Activated CD4-positive, alpha-beta T cell treated with anti-CD3 and anti-CD28 coated beads for 36 hours (primary cell): ENCODE measurements at regions not wholly inside any gene's neighbourhood (a gene's known extent, or its start where the extent isn't known, plus 50 kb on each side); places are given as distances from the start of the nearest gene placed in this dataset.

Experiments used
- ATAC-seq: fragments of 200-7000 bp; cut with Tn5 transposase; one replicate; pipeline ENCODE4 v1.10.0; 2021; ENCODE audit warnings: mild to moderate bottlenecking, moderate library complexity
- CTCF ChIA-PET: fragments of 350-600 bp; sonication (Branson Sonifier 250); formaldehyde crosslinking; loops from one replicate; lab custom pipeline; 2021; ENCODE audit warnings: antibody characterized with exemption; lab: Charles Lee
- POLR2A ChIA-PET: fragments of 350-600 bp; sonication (Branson Sonifier 250); formaldehyde crosslinking; loops from one replicate; lab custom pipeline; 2021; ENCODE audit warnings: antibody characterized with exemption, inconsistent platforms; lab: Charles Lee
- DNase-seq: peaks from one replicate; pipeline ENCODE4 v3.0.0-alpha.2; 2020
- H3K27ac Mint-ChIP-seq: one replicate; pipeline ENCODE4 v1.8.0; 2021; ENCODE audit warnings: mixed read lengths
- H3K27me3 Mint-ChIP-seq: one replicate; pipeline ENCODE4 v1.8.0; 2021; ENCODE audit warnings: mixed read lengths
- H3K36me3 Mint-ChIP-seq: one replicate; pipeline ENCODE4 v1.8.0; 2021; ENCODE audit warnings: low read depth, mixed read lengths
- H3K4me1 Mint-ChIP-seq: one replicate; pipeline ENCODE4 v1.8.0; 2021; ENCODE audit warnings: mixed read lengths
- H3K4me3 Mint-ChIP-seq: one replicate; pipeline ENCODE4 v1.8.0; 2021; ENCODE audit warnings: mild to moderate bottlenecking, moderate library complexity, mixed read lengths
- H3K9me3 Mint-ChIP-seq: one replicate; pipeline ENCODE4 v1.8.0; 2021; ENCODE audit warnings: low read depth, mixed read lengths
- intact Hi-C, 2 experiments: fragments of 100-400 bp; cut with DNase I in 1 of 2; cut with micrococcal nuclease in 1 of 2; formaldehyde crosslinking; loops; one replicate each; pipeline versions ENCODE4 v1.14.2 to v1.15.1; 2022 to 2024; cut with DNase I, micrococcal nuclease

DNA sequence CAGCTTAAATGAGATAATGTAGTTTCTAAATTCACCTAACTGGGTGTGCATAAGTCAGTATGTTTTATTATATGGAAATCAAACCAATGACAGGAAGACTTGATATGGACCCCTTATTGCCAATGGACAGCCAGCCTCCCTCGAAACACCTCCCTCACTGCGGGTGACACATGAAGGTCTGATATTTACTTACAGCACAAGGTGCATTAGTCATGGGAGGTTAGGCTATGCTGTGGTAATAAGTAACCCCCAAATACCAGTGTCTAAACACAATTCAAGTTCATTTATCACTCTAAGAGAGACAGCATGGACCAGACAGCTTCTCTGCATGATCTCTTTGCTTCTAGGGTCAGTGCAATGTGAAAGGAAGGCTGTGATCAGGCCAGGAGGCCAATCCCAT, 126.0 kb upstream of the KCNJ6 start:
- intact Hi-C loops: no loop called here
- DNase-seq (no peak), ATAC-seq (no peak)
- Mint-ChIP-seq H3K4me1 (no peaks in the 10 kb centered on the region), H3K27ac (no peak overlapping the region), H3K27me3 (peaks cover 20% of the 10 kb centered on the region), H3K4me3 (no peak overlapping the region), H3K36me3 (no peaks in the 10 kb centered on the region), H3K9me3 (peaks cover 2% of the 10 kb centered on the region)
- ChIA-PET POLR2A (no interaction called here), CTCF (no interaction called here)

DNA sequence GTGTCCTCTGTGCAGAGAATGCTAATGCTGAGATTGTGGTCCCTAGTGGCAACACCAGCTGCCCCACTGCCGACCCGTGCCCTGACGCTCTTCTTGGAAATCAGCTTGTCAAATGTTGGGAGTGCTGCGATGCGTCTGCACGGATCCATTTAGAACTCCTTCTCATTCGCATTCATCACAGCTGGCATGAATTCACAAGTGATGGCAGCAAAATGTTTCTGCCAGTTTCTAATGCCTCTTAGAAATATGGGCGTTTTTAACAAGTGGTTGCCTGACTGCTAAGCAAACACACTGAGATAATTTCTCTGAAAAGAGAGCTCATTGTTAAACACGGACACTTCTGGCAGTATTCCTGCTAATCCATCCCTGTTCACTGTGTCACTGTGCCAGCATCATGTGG, 131.9 kb upstream of the KCNJ6 start:
- Mint-ChIP-seq H3K27me3 (peaks cover 16% of the 10 kb centered on the region), H3K4me1 (no peaks in the 10 kb centered on the region), H3K27ac (no peak overlapping the region), H3K4me3 (no peak overlapping the region), H3K36me3 (no peaks in the 10 kb centered on the region), H3K9me3 (peaks cover 2% of the 10 kb centered on the region)
- DNase-seq (no peak), ATAC-seq (no peak)
- intact Hi-C loops: no loop called here
- CTCF ChIA-PET: no interaction called here
- POLR2A ChIA-PET: no interaction called here

DNA sequence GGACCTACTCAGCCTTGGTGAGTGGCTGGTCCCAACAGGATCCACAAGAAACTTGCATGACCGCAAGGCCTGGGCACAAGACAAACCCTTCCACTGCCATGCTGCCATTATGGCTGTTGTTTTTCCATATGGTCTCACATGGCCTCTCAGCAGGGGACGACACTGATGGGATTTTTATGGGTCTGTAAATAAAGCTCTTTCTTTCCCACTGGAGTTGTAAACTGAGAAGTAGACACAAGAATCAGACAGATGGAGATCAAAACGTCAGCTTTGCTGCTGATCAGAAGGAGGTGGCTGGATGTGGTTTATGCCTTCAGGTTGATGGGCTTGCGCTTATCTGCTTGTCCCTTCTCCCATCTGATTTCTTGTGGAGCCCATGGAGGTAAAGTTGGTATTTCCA, 138.1 kb upstream of the KCNJ6 start:
- Mint-ChIP-seq H3K9me3 (no peaks in the 10 kb centered on the region), H3K27ac (no peak overlapping the region), H3K27me3 (peaks cover 8% of the 10 kb centered on the region), H3K4me3 (no peak overlapping the region), H3K36me3 (no peaks in the 10 kb centered on the region), H3K4me1 (no peaks in the 10 kb centered on the region)
- intact Hi-C loops: no loop called here
- DNase-seq (no peak), ATAC-seq (no peak)
- CTCF ChIA-PET: interaction anchor here (0.7 kb wide), 1 partner anchor 1044 kb away, joined by 3 read pairs; no protein-coding TSS in a partner anchor
- POLR2A ChIA-PET: no interaction called here

DNA sequence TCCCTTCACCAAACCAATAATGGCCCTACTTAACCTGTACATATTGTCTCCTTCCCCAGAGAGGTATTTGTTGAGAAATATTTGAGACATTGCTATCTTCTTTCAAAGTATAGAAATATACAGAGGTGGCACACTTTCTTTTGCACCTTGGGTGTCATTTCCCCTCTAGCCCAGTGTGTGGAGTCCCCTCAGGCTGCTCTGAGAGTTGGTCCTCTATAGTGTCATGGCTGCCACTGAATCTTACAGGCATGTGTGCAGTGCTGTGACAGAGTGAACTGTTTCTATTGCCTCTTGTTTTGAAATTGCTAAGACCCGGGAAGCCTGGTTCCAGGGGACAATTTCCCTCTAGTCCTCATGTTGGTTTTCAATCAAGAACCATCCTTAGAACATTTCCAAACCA, 140.2 kb upstream of the KCNJ6 start:
- ChIA-PET CTCF (interaction anchor here (0.7 kb wide), 1 partner anchor 757 kb away, joined by 3 read pairs; no protein-coding TSS in a partner anchor), POLR2A (no interaction called here)
- no peaks in the 10 kb centered on the region for H3K9me3 Mint-ChIP-seq
- no peak overlapping the region for H3K27ac Mint-ChIP-seq
- ATAC-seq (no peak), DNase-seq (no peak)
- H3K4me1 Mint-ChIP-seq: no peaks in the 10 kb centered on the region
- peaks cover 8% of the 10 kb centered on the region for H3K27me3 Mint-ChIP-seq
- no peaks in the 10 kb centered on the region for H3K36me3 Mint-ChIP-seq
- intact Hi-C loops: no loop called here
- H3K4me3 Mint-ChIP-seq: no peak overlapping the region

DNA sequence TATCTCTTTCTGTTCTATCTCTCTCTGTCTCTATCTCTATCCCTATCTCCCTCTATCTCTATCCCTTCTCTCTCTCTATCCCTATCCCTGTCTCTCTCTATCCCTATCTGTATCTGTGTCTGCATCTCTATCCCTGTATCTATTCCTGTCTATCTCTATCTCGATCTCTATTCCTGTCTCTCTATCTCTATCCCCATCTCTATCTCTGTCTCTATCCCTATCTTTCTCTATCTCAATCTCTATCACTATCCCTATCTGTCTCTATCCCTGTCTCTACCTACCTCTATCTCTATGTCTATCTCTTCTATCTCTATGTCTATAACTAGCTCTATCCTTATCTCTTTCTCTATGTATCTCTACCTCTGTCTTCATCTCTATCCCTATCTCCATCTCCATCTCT, 141.4 kb upstream of the KCNJ6 start:
- H3K4me3 Mint-ChIP-seq: no peak overlapping the region
- ChIA-PET POLR2A (no interaction called here), CTCF (no interaction called here)
- DNase-seq (no peak), ATAC-seq (no peak)
- H3K36me3 Mint-ChIP-seq: no peaks in the 10 kb centered on the region
- H3K9me3 Mint-ChIP-seq: no peaks in the 10 kb centered on the region
- intact Hi-C loops: no loop called here
- H3K27ac Mint-ChIP-seq: no peak overlapping the region
- peaks cover 8% of the 10 kb centered on the region for H3K27me3 Mint-ChIP-seq
- H3K4me1 Mint-ChIP-seq: no peaks in the 10 kb centered on the region

DNA sequence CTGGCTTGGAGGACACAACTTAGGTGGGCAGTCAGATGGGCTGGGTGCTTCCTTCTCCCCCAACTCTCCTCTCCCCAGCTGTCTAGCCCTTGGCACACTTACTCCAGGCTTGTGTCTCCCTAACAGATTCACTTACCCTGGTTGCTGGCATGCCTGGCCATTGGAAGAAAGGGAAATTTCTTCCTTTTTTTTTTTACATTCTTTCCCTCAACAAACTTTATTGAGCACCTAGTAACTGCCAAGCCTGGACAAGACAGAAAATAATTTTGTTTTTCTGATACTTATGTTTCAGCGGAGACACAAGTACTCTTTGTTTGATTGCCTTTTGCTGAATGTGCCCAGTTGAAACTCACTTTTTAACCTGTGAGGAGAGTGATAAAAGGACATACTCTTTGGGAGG, 144.3 kb upstream of the KCNJ6 start:
- Mint-ChIP-seq H3K4me3 (no peak overlapping the region), H3K9me3 (no peaks in the 10 kb centered on the region), H3K27me3 (peaks cover 9% of the 10 kb centered on the region), H3K4me1 (no peaks in the 10 kb centered on the region), H3K36me3 (no peaks in the 10 kb centered on the region), H3K27ac (no peak overlapping the region)
- DNase-seq: no peak
- ATAC-seq: no peak
- intact Hi-C loops: no loop called here
- ChIA-PET POLR2A (no interaction called here), CTCF (no interaction called here)

DNA sequence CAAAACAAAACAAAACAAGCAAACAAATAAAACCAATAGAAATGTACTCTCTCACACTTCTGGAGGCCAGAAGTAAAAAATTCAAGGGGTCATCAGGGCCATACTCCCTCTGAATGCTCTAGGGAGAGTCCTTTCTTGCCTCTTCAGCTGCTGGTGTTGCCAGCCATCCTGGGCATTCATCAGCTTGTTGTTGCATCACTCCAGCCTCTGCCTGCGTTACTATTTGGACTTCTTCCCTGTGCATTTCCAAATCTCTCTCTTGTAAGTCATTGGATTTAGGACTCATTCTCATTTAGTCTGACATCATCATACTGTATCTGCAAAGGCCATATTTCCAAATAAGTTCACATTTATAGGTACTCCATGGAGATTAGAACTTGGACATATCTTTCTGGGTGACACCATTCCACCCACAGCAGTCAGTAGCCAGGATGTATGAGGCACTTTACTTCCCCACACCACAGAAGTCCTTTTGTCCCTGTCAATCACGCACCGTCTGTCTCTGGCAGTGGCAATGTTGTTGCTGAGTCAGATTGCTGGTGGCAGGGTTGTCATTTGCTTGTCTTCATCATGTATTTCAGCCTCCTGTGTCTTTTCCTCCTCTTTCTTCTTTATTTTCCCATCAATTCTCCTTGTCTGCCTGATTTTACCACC, 151.0 kb upstream of the KCNJ6 start:
- POLR2A ChIA-PET: no interaction called here
- Mint-ChIP-seq H3K4me1 (no peaks in the 10 kb centered on the region), H3K4me3 (no peak overlapping the region), H3K27ac (no peak overlapping the region), H3K36me3 (no peaks in the 10 kb centered on the region), H3K9me3 (no peaks in the 10 kb centered on the region), H3K27me3 (peaks cover 12% of the 10 kb centered on the region)
- CTCF ChIA-PET: no interaction called here
- no peak for ATAC-seq
- no peak for DNase-seq
- intact Hi-C loops: no loop called here

DNA sequence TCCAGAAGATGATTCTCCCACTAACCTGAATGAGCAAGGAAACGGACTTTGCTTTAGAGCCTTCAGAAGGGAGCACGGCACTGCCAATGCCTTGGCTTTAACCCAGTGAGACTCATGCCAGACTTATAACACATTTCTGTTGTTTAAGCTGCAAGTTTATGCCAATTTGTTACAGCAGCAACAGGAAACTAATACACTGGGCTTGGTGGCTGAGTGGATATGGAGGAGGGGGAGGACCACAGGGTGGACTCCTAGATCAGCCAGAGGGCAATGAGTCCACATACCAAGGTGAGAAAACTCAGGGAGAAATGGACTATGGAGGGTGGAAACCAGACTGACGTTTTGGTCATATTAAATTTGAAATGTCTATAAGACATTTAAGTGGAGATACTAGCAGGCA, 156.2 kb upstream of the KCNJ6 start:
- ATAC-seq: no peak
- H3K27me3 Mint-ChIP-seq: peaks cover 10% of the 10 kb centered on the region
- ChIA-PET POLR2A (no interaction called here), CTCF (no interaction called here)
- no peaks in the 10 kb centered on the region for H3K36me3 Mint-ChIP-seq
- no peak for DNase-seq
- intact Hi-C loops: no loop called here
- H3K9me3 Mint-ChIP-seq: no peaks in the 10 kb centered on the region
- no peak overlapping the region for H3K27ac Mint-ChIP-seq
- H3K4me3 Mint-ChIP-seq: no peak overlapping the region
- H3K4me1 Mint-ChIP-seq: no peaks in the 10 kb centered on the region

DNA sequence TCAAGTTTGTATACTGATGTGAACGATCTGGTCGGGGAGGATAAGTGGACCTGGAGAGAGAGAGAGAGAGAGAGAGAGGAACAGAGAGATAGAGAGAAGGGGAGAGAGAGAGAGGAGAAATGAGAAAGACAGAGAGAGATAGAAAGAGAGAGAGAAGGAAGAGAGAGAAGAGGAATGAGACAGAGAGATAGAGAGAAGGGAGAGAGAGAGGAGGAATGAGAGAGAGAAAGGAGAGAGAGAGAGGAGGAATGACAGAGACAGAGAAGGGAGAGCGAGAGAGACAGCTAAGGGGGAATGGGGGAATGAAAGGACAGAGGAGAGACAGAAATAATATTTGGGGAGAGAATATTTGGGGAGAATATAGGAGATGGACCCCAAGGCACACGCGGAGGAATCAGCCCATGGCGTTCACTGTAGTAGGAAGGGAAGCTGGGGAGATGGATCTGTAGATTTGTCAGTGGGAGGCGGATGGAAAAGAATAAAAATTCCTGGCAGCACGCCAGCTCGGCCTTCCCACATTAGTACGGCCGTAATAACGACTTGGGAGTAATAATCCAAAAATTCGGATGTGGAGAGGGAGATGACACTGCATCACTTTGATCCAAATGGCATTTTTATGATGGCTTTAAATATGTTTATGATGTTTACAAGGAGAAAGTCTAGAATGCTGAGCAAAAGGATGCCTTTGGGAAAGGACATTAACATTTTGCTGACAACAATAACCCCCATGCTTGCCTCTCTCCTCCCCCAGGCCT, 159.8 kb upstream of the KCNJ6 start:
- POLR2A ChIA-PET: no interaction called here

DNA sequence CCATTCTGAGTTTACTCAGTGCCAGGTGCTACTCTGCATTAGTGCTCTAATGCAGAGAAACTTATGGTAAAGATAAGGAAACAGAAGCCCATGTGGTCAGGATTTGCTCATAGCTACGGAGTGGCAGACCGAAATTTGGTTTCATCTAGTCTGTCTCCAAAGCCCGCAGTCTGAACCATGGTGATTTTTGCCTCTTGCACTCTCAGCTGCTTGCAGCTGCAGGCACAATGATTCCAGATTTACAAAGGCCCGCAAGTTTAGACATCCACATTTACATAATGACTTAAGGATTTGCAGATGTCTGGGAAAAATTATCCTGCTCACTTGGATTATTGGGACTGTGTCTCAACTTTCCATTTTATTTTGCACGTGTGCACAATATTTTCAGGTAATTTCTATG, 161.3 kb upstream of the KCNJ6 start:
- DNase-seq (no peak), ATAC-seq (no peak)
- Mint-ChIP-seq H3K4me3 (no peak overlapping the region), H3K4me1 (no peaks in the 10 kb centered on the region), H3K27ac (no peak overlapping the region), H3K9me3 (no peaks in the 10 kb centered on the region), H3K27me3 (peaks cover 3% of the 10 kb centered on the region), H3K36me3 (no peaks in the 10 kb centered on the region)
- intact Hi-C loops: no loop called here
- ChIA-PET CTCF (no interaction called here), POLR2A (no interaction called here)

More for the DNA sequence above, 159.8 kb upstream of the KCNJ6 start:
- CTCF ChIA-PET: no interaction called here
- Mint-ChIP-seq H3K27ac (no peak overlapping the region), H3K9me3 (no peaks in the 10 kb centered on the region), H3K27me3 (peaks cover 6% of the 10 kb centered on the region), H3K4me1 (no peaks in the 10 kb centered on the region), H3K4me3 (no peak overlapping the region), H3K36me3 (no peaks in the 10 kb centered on the region)
- intact Hi-C loops: no loop called here
- no peak for DNase-seq
- ATAC-seq: no peak

DNA sequence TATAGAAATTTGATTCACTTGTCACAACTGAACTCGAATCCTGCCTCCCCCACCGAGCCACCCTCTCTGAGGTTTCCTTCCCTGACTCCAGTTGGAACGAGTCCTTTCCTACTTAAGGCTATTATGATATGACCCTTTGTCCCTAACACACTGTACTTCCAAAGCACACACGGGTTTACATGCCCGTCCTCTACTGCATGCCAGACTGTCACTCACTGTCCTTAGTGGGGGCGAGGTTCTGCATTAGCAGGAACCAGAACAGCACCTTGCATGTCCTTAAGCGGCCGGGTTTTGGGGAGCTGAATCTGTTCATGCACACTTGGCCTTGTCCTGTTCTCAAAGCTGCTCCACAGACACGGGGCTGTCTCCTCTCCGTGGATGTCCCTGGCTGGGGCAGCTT, 164.6 kb upstream of the KCNJ6 start:
- Mint-ChIP-seq H3K27me3 (peaks cover 3% of the 10 kb centered on the region), H3K4me1 (no peaks in the 10 kb centered on the region), H3K4me3 (no peak overlapping the region), H3K36me3 (no peaks in the 10 kb centered on the region), H3K9me3 (no peaks in the 10 kb centered on the region), H3K27ac (no peak overlapping the region)
- intact Hi-C loops: no loop called here
- ChIA-PET POLR2A (no interaction called here), CTCF (no interaction called here)
- ATAC-seq (no peak), DNase-seq (no peak)

DNA sequence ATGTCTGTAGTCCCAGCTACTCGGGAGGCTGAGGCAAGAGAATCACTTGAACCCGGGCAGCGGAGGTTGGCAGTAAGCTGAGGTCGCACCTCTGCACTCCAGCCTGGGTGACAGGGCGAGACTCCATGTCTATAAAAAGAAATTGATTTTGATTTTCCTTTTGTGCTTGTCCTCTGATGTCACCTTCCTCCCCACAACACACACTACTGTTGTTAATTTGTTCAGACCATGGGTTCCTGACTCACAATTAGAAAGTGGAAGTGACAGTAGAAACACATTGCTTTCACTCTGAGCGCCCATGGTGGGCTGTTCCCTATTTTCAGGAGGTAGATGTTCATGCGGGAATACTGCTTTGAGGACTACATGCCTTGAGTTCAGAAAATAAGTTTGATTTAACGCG, 165.5 kb upstream of the KCNJ6 start:
- ATAC-seq (no peak), DNase-seq (no peak)
- Mint-ChIP-seq H3K27ac (no peak overlapping the region), H3K27me3 (peaks cover 3% of the 10 kb centered on the region), H3K36me3 (no peaks in the 10 kb centered on the region), H3K4me1 (no peaks in the 10 kb centered on the region), H3K4me3 (no peak overlapping the region), H3K9me3 (no peaks in the 10 kb centered on the region)
- intact Hi-C loops: no loop called here
- ChIA-PET CTCF (no interaction called here), POLR2A (no interaction called here)
